NK-92 treated with Interleukin-12 subunit alpha and Interleukin-12 subunit beta, amount 100 ng/mL, for 24 hours (cell line): ENCODE measurements at regions not wholly inside any gene's neighbourhood (a gene's known extent, or its start where the extent isn't known, plus 50 kb on each side); places are given as distances from the start of the nearest gene placed in this dataset.
"Not testable (repeated sequence)": the region's sequence is repeated elsewhere in the genome, so short reads cannot be mapped to it uniquely, and the experiment has no call there.

Source experiments
- DNase-seq: peaks from one replicate; lab custom pipeline; 2025; lab: John Stamatoyannopoulos, UW

GRCh38 chr21:32940079-32941014, 85.4 kb upstream of the OLIG2 start:
- DNase-seq: peak; percentile 23

- no peak for DNase-seq
These were observed 84.5 kb upstream of the OLIG2 start for GRCh38 chr21:32941263-32941662.

- no peak for DNase-seq
These were observed 79.1 kb upstream of the OLIG2 start for GRCh38 chr21:32946654-32947053.

GRCh38 chr21:32947736-32948135, 78.0 kb upstream of the OLIG2 start:
- DNase-seq: no peak

- DNase-seq: no peak
These were observed 76.0 kb upstream of the OLIG2 start for GRCh38 chr21:32949701-32950100.

- no peak for DNase-seq
These were observed 74.7 kb upstream of the OLIG2 start for GRCh38 chr21:32951041-32951440.

GRCh38 chr21:32954353-32954752, 71.4 kb upstream of the OLIG2 start:
- DNase-seq: no peak

GRCh38 chr21:32955311-32956060, 70.2 kb upstream of the OLIG2 start:
- DNase-seq: no peak

- no peak for DNase-seq
These were observed 69.6 kb upstream of the OLIG2 start for GRCh38 chr21:32956061-32956656.

- DNase-seq: no peak
These were observed 68.2 kb upstream of the OLIG2 start for GRCh38 chr21:32957545-32957944.

- peak; percentile 57 for DNase-seq
These were observed 67.3 kb upstream of the OLIG2 start for GRCh38 chr21:32958288-32959002.

GRCh38 chr21:32962268-32962667, 63.5 kb upstream of the OLIG2 start:
- no peak for DNase-seq

- no peak for DNase-seq
These were observed 60.5 kb upstream of the OLIG2 start for GRCh38 chr21:32965129-32965680.

GRCh38 chr21:32966120-32966519, 59.6 kb upstream of the OLIG2 start:
- peak; percentile 38 for DNase-seq

- not testable (repeated sequence) for DNase-seq
These were observed 57.6 kb upstream of the OLIG2 start for GRCh38 chr21:32968103-32968502.

GRCh38 chr21:32974653-32975052, 51.1 kb upstream of the OLIG2 start:
- DNase-seq: no peak

GRCh38 chr21:32975811-32976431, 49.8 kb upstream of the OLIG2 start:
- DNase-seq: no peak
